GM12875 (cell line): ENCODE measurements at regions not wholly inside any gene's neighbourhood (a gene's known extent, or its start where the extent isn't known, plus 50 kb on each side); places are given as distances from the start of the nearest gene placed in this dataset.

Source experiments
- H3K4me3 ChIP-seq: one replicate; pipeline ENCODE4 v1.5.1; 2011; ENCODE audit warnings: low read depth, low read length, control low read depth
- CTCF ChIP-seq: IDR thresholded peaks from 2 replicates; pipeline ENCODE4 v1.5.1; 2011; ENCODE audit warnings: low read depth, mild to moderate bottlenecking, control low read depth, inconsistent platforms, low read length, moderate library complexity, borderline replicate concordance; ENCODE audit not compliant: insufficient read depth

DNA sequence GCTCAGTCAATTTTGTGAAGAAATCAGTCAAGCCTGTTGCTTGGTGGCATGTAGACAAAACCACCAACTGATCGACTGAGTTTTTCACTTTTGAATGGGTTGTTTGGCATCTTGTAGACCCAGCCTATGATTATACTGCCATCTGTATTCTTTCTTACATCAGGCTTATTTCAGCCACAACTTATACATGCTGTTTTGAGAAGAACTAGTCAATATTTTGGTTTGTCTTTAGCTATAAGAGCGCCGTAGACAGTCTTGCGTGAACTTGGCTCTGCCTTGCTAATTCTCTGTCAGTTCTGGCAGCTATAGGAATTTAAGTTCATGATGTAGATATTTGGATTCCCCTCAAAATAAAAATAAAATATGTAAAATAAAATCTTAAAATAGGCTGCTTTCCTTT is 742.0 kb upstream of the FANCL start:
- no peak for TF ChIP-seq CTCF

GRCh38 chr2:58981237-58981636 is 740.1 kb upstream of the FANCL start:
- TF ChIP-seq CTCF = no peak
- H3K4me3 ChIP-seq = no peak overlapping the region

More for the DNA sequence above, 742.0 kb upstream of the FANCL start:
- no peak overlapping the region for H3K4me3 ChIP-seq

DNA sequence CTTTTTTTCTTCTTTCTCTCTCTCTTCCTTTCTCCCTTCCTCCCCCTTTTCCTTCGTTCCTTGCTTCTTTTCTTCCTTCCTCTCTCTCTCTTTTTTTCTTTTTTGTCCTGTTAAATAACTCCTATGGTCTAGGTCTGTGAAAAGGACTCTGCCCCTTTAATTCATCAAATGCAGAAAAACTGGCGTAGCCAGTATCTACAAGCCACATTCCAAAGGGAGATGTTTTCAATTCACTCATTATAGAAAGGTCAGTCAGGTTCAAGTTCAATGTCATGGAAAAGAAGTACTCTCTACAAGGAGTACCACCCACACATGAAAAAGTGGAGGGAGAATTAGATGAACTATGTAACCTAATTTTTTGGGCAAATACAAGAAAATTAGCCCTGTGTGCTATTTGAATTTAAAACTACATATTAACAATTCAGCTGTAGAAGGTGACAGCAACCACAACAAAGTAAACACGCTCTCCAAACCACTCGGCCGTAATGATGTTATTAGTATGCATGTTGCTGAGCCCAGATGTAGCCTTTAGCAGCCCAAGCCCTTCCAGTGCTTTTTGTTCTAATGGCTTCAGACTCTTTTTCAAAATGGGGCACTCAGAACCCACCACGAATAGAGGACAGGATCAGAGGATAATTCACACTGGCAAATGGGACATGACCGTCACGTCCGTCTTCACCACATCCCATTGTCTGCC is 735.4 kb upstream of the FANCL start:
- no peak for TF ChIP-seq CTCF
- H3K4me3 ChIP-seq = no peak overlapping the region

DNA sequence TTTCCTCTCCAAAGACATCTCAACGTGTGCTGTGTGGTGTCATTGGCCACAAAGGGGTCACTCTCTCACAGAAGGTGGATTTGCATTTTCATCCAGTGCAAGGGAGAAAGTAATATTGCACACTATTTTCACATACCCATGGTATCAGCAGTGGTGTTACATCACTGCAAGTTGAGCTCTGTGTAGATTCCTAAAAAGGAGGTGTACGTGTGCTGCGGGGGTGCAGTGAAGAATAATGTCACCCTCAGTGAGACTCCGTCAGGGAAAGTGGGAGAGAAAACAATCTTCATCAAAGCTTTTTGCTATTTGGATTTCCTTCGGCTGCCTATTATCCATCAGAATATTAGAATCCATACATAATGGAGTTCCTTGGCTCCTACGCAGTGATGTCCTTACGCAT is 733.8 kb upstream of the FANCL start:
- H3K4me3 ChIP-seq = no peak overlapping the region

DNA sequence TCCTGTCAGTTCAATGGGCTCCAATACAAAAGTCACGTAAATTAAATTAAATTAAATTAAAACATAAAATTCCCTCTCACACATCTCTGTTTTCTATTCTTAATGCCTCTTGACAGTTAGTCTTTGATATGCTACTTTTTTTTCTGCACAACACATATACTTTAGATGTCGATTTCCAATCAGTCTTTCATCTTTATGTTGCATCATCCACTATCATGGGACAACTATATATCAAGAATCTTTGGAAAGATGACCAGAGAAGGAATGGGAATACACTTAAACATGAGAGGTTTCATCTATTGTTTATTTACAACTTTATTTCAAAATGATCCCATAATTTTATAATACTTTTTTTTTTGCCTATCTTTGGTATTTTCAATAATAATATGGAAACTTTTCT is 733.3 kb upstream of the FANCL start:
- no peak for TF ChIP-seq CTCF
- no peak overlapping the region for H3K4me3 ChIP-seq

More for the DNA sequence above, 733.8 kb upstream of the FANCL start:
- no peak for TF ChIP-seq CTCF

DNA sequence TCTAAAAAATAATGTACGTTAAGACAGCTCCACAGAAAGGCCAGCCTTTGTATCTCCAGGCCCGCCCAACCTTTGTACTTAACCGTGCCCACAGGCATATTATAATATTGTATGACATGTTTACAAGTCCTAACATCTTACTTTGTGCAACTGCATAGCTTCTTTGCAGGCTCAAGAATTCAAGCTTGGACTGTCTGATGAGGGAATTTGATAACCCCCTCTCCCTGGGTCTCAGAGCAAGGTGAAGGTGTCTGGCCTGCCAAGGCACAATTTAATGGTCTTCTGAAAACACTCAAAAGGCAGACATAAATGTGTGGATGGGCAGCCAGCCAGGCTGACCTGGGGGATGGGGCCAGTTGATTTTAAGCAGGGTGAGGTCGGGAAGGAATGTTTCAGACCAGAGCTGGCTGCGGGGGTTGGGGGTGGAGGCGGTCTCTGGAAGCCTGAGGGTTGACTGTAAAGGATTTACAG is 732.7 kb upstream of the FANCL start:
- H3K4me3 ChIP-seq = no peak overlapping the region
- no peak for TF ChIP-seq CTCF

GRCh38 chr2:58972737-58973136 is 731.6 kb upstream of the FANCL start:
- TF ChIP-seq CTCF = no peak

More at GRCh38 chr2:58972737-58973136, 731.6 kb upstream of the FANCL start:
- H3K4me3 ChIP-seq = no peak overlapping the region
